ENCODE measurements at regions not wholly inside any gene's neighbourhood (a gene's known extent, or its start where the extent isn't known, plus 50 kb on each side); places are given as distances from the start of the nearest gene placed in this dataset.

DNA sequence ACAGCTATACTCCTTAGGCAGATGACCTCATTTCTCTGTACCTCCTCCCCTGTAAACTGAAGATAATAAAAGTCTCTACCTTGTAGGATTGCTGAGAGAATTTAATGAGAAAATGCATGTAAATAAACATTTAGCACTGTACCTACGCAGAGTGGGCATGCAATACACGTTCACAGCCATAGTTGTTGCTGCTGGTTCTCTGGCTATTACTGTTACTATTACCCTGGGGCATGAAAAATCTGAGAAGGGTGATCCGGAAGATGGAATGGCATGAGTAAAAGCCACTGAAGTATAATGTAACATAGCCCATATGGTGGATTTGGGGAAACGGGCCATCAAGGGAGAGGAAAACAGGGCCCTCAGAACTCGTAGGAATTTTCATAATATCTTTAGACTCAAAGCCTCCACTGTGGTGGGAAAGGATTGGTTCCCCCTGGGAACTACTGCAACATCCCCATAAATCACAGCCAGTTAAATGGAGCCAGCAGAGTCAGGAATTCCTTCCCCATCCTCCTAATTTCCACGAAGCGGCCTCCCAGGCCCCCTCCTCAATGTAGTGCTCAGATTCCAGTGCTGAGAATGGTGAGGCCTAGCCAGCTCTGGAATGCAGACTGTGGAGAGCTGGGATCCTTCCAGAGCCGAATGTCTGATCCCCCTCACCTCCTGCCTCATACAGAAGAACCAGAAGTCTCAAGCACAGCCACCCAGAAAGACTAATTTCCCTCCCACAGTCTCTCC lies 205.3 kb downstream of the MN1 start:
- TF ChIP-seq, protein P1, sequence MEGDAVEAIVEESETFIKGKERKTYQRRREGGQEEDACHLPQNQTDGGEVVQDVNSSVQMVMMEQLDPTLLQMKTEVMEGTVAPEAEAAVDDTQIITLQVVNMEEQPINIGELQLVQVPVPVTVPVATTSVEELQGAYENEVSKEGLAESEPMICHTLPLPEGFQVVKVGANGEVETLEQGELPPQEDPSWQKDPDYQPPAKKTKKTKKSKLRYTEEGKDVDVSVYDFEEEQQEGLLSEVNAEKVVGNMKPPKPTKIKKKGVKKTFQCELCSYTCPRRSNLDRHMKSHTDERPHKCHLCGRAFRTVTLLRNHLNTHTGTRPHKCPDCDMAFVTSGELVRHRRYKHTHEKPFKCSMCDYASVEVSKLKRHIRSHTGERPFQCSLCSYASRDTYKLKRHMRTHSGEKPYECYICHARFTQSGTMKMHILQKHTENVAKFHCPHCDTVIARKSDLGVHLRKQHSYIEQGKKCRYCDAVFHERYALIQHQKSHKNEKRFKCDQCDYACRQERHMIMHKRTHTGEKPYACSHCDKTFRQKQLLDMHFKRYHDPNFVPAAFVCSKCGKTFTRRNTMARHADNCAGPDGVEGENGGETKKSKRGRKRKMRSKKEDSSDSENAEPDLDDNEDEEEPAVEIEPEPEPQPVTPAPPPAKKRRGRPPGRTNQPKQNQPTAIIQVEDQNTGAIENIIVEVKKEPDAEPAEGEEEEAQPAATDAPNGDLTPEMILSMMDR (IDR thresholded peaks at IDR 0.05; ENCODE audit: low read length) = no peak
- TF ChIP-seq EZH2 (IDR thresholded peaks at IDR 0.05; ENCODE audit: borderline replicate concordance, low read length) = no peak

Data from OCI-LY1 (cell line).